Transverse colon (tissue), 4 donors: ENCODE measurements at regions not wholly inside any gene's neighbourhood (a gene's known extent, or its start where the extent isn't known, plus 50 kb on each side); places are given as distances from the start of the nearest gene placed in this dataset.

Source experiments
- DNase-seq: peaks from one replicate; pipeline ENCODE4 v3.0.0-alpha.2; 2019
- H3K27ac ChIP-seq, 4 donors: fragments of 200-600 bp; sonication (generic); 2 replicates each; pipeline ENCODE4 v1.5.1; 2016 to 2018; ENCODE audit warnings: inconsistent platforms in 4 of 4
- H3K27me3 ChIP-seq: fragments of 200-600 bp; sonication (generic); 2 replicates; pipeline ENCODE4 v1.5.1; 2017; ENCODE audit warnings: inconsistent platforms
- H3K36me3 ChIP-seq, 4 donors: fragments of 200-600 bp; sonication (generic); 2 replicates each; pipeline ENCODE4 v1.5.1; 2017 to 2019; ENCODE audit warnings: inconsistent platforms in 4 of 4
- H3K4me1 ChIP-seq, 4 donors: fragments of 200-600 bp; sonication (generic); 2 replicates each; pipeline ENCODE4 v1.5.1; 2017 to 2020; ENCODE audit warnings: inconsistent platforms in 4 of 4
- H3K4me3 ChIP-seq, 4 donors: fragments of 200-600 bp; sonication (generic); 1 replicate in 1 of 4; 2 replicates in 3 of 4; pipeline versions ENCODE4 v1.5.1 to v1.6.1; 2017 to 2019; ENCODE audit warnings: inconsistent platforms in 4 of 4
- H3K9me3 ChIP-seq, 2 donors: fragments of 200-600 bp; sonication (generic); 2 replicates each; pipeline ENCODE4 v1.5.1; 2017 to 2019; ENCODE audit warnings: inconsistent platforms in 2 of 2
- CTCF ChIP-seq, 5 experiments: fragments of 200-600 bp in 3 of 5; fragments of 450-650 bp in 2 of 5; sonication (generic) in 3 of 5; IDR thresholded peaks; 1 replicate in 2 of 5; 2 replicates in 3 of 5; pipeline ENCODE4 v1.5.1; 2016 to 2017; ENCODE audit warnings: antibody characterized with exemption in 5 of 5, inconsistent platforms in 3 of 5, mild to moderate bottlenecking in 2 of 5, moderate library complexity in 1 of 5
- EP300 ChIP-seq: sonication (generic); formaldehyde crosslinking; IDR thresholded peaks from one replicate; pipeline ENCODE4 v1.6.1; 2017; ENCODE audit warnings: antibody characterized with exemption, low read depth
- POLR2A ChIP-seq: fragments of 450-650 bp; IDR thresholded peaks from one replicate; pipeline ENCODE4 v1.6.1; 2016; ENCODE audit warnings: antibody characterized with exemption, mild to moderate bottlenecking, moderate library complexity
- POLR2AphosphoS5 ChIP-seq, 3 donors: sonication (generic); formaldehyde crosslinking; IDR thresholded peaks; one replicate each; pipeline ENCODE4 v1.6.1; 2016; ENCODE audit warnings: antibody characterized with exemption in 3 of 3
- WGBS, 2 donors: methylation state at CpG; one replicate each; pipeline ENCODE4 v1.1.5; 2018; ENCODE audit warnings: low coverage in 1 of 2; 5-methylcytosine and 5-hydroxymethylcytosine counted together
- in situ Hi-C, 4 donors: fragments of 200-750 bp; cut with MboI; loops; one replicate each; pipeline versions ENCODE4 v1.15.0 to v1.15.1; 2017; ENCODE audit warnings: low sequenced_read_pairs in 3 of 4, low pct_ligation_motif_present in 1 of 4, low pct_unique_long_range_greater_than_20kb in 1 of 4
- intact Hi-C: fragments of 100-400 bp; cut with DNase I; formaldehyde crosslinking; loops from one replicate; pipeline ENCODE4 v1.15.1; 2023; ENCODE audit warnings: low total_unique reads

- 33% methylated on average over 3 of the region's 3 CpGs; no CpG with 5 or more reads in 1 of the 2 donors for WGBS, 2 donors
- Histone ChIP-seq H3K27me3 (no peaks in the 10 kb centered on the region), H3K27ac (no peak overlapping the region), H3K4me1 (no peaks in the 10 kb centered on the region), H3K4me3 (no peak overlapping the region), H3K36me3 (no peaks in the 10 kb centered on the region), H3K9me3 (peaks cover 0 to 5% of the 10 kb centered on the region in 2 donors)
- in situ Hi-C loops (no loop called here), intact Hi-C loops (no loop called here)
- TF ChIP-seq POLR2A = no peak
- TF ChIP-seq CTCF (IDR thresholded peaks at IDR 0.05) = no peak
- no peak for TF ChIP-seq EP300
- TF ChIP-seq POLR2AphosphoS5 (IDR thresholded peaks at IDR 0.05) = no peak
- no peak for DNase-seq
These were observed 56.3 kb upstream of the STOX2 start for GRCh38 chr4:183848805-183849204.

GRCh38 chr4:183852910-183853547 lies 52.1 kb upstream of the STOX2 start:
- Histone ChIP-seq H3K9me3 (no peaks in the 10 kb centered on the region), H3K27me3 (no peaks in the 10 kb centered on the region), H3K4me3 (no peak overlapping the region), H3K36me3 (no peaks in the 10 kb centered on the region), H3K27ac (no peak overlapping the region), H3K4me1 (no peaks in the 10 kb centered on the region)
- TF ChIP-seq POLR2AphosphoS5 (IDR thresholded peaks at IDR 0.05) = no peak
- no peak for TF ChIP-seq CTCF (IDR thresholded peaks at IDR 0.05)
- TF ChIP-seq POLR2A = no peak
- no peak for TF ChIP-seq EP300
- no peak for DNase-seq
- intact Hi-C loops = no loop called here
- 64 to 73% methylated on average over 10 of the region's 10 CpGs for WGBS, 2 donors
- in situ Hi-C loops = no loop called here

GRCh38 chr4:183853548-183853940 lies 51.6 kb upstream of the STOX2 start:
- Histone ChIP-seq H3K4me1 (no peaks in the 10 kb centered on the region), H3K36me3 (no peaks in the 10 kb centered on the region), H3K9me3 (no peaks in the 10 kb centered on the region), H3K27ac (no peak overlapping the region), H3K4me3 (no peak overlapping the region), H3K27me3 (no peaks in the 10 kb centered on the region)
- 32 to 33% methylated on average over 4 to 5 of the region's 5 CpGs for WGBS, 2 donors
- no peak for TF ChIP-seq CTCF (IDR thresholded peaks at IDR 0.05)
- no peak for TF ChIP-seq POLR2A
- no peak for TF ChIP-seq EP300
- no peak for TF ChIP-seq POLR2AphosphoS5 (IDR thresholded peaks at IDR 0.05)
- intact Hi-C loops (no loop called here), in situ Hi-C loops (no loop called here)
- DNase-seq = no peak
